ENCODE measurements at regions not wholly inside any gene's neighbourhood (a gene's known extent, or its start where the extent isn't known, plus 50 kb on each side); places are given as distances from the start of the nearest gene placed in this dataset.

DNA sequence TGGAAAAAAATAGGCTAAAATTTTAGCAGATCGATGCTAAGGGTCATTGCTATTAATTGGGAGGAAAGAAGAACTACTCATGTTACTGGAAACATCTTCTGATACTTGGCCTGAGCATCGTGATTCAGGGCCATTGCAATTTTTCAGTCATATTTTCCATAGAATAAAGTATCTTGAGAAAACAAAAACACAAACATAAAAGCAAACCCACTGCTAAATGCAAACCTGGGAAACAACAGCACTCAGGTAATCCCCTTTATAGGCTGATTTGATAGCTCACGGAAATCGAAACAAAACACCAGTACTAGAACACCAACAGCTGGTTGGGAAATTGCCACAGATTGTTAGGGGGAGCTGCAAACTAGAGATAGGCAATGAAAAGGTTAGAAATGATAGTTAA is 172.9 kb upstream of the ESRRG start:
- Mint-ChIP-seq H3K36me3 (no peaks in the 10 kb centered on the region), H3K27me3 (no peaks in the 10 kb centered on the region), H3K9me3 (ENCODE audit: low read depth) (peaks cover 3% of the 10 kb centered on the region), H3K4me1 (ENCODE audit: low read depth) (no peaks in the 10 kb centered on the region), H3K27ac (no peak overlapping the region), H3K4me3 (no peak overlapping the region)

DNA sequence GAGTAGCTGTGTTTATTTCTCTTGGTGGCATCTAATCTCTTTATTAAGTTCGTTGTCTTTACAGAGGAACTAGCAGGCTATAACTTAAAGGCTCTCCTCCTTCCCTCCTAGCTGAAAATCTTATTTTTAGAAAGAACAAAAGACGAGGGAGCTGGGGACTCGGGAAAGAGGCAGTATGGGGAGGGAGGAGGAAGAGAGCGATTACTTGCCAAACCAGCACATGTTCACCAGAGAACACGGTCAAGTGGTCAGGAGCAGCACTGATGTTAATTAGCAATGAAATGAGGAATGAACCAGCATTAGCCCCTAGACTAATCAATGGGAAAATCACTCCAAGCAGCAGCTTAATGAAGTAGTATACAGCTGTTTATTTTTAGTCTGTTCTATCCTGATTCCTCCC is 171.3 kb upstream of the ESRRG start:
- peaks cover 3% of the 10 kb centered on the region for H3K9me3 Mint-ChIP-seq (ENCODE audit: low read depth)
- H3K4me1 Mint-ChIP-seq (ENCODE audit: low read depth) = no peaks in the 10 kb centered on the region
- no peaks in the 10 kb centered on the region for H3K36me3 Mint-ChIP-seq
- H3K27me3 Mint-ChIP-seq = no peaks in the 10 kb centered on the region
- no peak overlapping the region for H3K4me3 Mint-ChIP-seq
- no peak overlapping the region for H3K27ac Mint-ChIP-seq

DNA sequence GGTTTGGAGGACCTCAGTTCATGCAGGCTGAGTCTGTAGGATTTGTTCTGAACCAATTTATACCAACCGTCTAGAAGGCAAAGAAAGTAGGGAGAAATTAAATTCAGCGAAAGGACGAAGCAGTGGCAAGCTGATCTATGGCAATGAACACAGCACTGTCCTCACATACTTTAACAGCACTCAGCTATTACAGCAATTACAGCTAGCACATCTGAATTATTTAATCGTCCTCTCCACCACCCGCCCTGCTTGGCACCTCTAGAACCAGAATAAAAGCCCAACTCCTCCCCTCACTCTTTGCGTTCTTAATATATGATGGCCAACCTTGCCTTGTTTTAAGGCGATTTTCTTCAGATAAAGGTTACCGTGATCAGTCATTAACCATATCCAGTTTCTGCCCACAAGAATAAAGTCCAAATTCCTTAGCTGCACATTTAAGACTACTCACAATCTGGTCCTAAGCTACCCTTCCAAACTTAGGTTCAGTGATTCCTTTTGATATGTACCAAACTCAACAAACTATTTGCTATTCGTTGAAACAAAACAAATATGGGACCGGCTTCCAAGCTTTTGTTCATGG is 169.4 kb upstream of the ESRRG start:
- no peaks in the 10 kb centered on the region for H3K27me3 Mint-ChIP-seq
- H3K4me1 Mint-ChIP-seq (ENCODE audit: low read depth) = no peaks in the 10 kb centered on the region
- H3K27ac Mint-ChIP-seq = no peak overlapping the region
- H3K36me3 Mint-ChIP-seq = no peaks in the 10 kb centered on the region
- H3K4me3 Mint-ChIP-seq = no peak overlapping the region
- H3K9me3 Mint-ChIP-seq (ENCODE audit: low read depth) = peaks cover 3% of the 10 kb centered on the region

GRCh38 chr1:216890871-216891270 is 167.6 kb upstream of the ESRRG start:
- H3K9me3 Mint-ChIP-seq (ENCODE audit: low read depth) = peaks cover 3% of the 10 kb centered on the region
- H3K27me3 Mint-ChIP-seq = no peaks in the 10 kb centered on the region
- H3K4me3 Mint-ChIP-seq = no peak overlapping the region
- no peak overlapping the region for H3K27ac Mint-ChIP-seq
- H3K36me3 Mint-ChIP-seq = no peaks in the 10 kb centered on the region
- no peaks in the 10 kb centered on the region for H3K4me1 Mint-ChIP-seq (ENCODE audit: low read depth)

DNA sequence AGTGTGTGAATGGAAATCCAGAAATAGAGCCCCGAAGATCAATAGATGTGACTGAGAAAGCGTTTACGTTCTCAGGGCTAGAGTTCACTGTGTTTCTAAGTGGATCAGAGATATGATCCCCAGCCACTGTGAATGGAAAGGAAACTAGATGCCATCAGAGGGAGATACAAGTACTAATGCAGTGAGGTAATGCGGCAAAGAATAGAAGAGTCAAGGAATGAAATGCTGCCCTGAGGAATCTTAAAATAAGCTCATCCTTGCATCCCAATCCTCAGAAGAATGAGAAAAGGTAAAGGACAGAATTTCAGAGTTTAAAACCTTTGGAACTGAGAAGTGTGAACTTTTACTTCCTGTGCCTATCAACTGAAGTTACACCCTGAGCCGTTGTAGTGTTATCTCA is 165.5 kb upstream of the ESRRG start:
- Mint-ChIP-seq H3K27ac (no peak overlapping the region), H3K27me3 (no peaks in the 10 kb centered on the region), H3K4me3 (no peak overlapping the region), H3K9me3 (ENCODE audit: low read depth) (peaks cover 3% of the 10 kb centered on the region), H3K36me3 (no peaks in the 10 kb centered on the region), H3K4me1 (ENCODE audit: low read depth) (no peaks in the 10 kb centered on the region)

GRCh38 chr1:216887032-216887431 is 163.8 kb upstream of the ESRRG start:
- no peaks in the 10 kb centered on the region for H3K36me3 Mint-ChIP-seq
- no peak overlapping the region for H3K27ac Mint-ChIP-seq
- no peaks in the 10 kb centered on the region for H3K4me1 Mint-ChIP-seq (ENCODE audit: low read depth)
- H3K27me3 Mint-ChIP-seq = no peaks in the 10 kb centered on the region
- no peak overlapping the region for H3K4me3 Mint-ChIP-seq
- H3K9me3 Mint-ChIP-seq (ENCODE audit: low read depth) = peaks cover 3% of the 10 kb centered on the region

- Mint-ChIP-seq H3K27ac (no peak overlapping the region), H3K27me3 (no peaks in the 10 kb centered on the region), H3K9me3 (ENCODE audit: low read depth) (no peaks in the 10 kb centered on the region), H3K4me1 (ENCODE audit: low read depth) (no peaks in the 10 kb centered on the region), H3K4me3 (no peak overlapping the region), H3K36me3 (no peaks in the 10 kb centered on the region)
These were observed 161.5 kb upstream of the ESRRG start for GRCh38 chr1:216884614-216885229.

DNA sequence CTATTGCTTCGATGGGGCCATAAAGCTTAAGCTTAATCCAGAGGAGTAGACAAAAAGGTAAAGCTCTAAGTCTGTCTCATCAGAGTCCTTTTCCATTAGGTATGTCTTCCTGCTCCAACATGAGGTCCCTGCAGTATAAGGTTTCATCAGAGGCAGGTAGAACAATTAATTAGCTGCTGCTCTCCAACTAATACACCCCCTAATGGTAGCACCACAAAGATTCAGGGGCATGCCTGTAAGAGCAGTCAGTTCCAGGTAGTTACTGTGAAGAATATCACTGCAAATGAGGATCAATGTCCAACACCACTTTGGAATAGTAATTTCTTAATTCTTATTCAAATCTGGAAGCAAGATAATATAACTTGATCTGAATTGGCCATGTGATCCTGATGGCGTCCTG is 160.3 kb upstream of the ESRRG start:
- no peaks in the 10 kb centered on the region for H3K36me3 Mint-ChIP-seq
- H3K4me1 Mint-ChIP-seq (ENCODE audit: low read depth) = no peaks in the 10 kb centered on the region
- no peaks in the 10 kb centered on the region for H3K9me3 Mint-ChIP-seq (ENCODE audit: low read depth)
- no peak overlapping the region for H3K27ac Mint-ChIP-seq
- no peaks in the 10 kb centered on the region for H3K27me3 Mint-ChIP-seq
- H3K4me3 Mint-ChIP-seq = no peak overlapping the region

GRCh38 chr1:216881695-216882094 is 158.5 kb upstream of the ESRRG start:
- Mint-ChIP-seq H3K27me3 (peaks cover 2% of the 10 kb centered on the region), H3K4me3 (no peak overlapping the region), H3K9me3 (ENCODE audit: low read depth) (no peaks in the 10 kb centered on the region), H3K36me3 (no peaks in the 10 kb centered on the region), H3K27ac (no peak overlapping the region), H3K4me1 (ENCODE audit: low read depth) (no peaks in the 10 kb centered on the region)

- no peak overlapping the region for H3K4me3 Mint-ChIP-seq
- H3K27ac Mint-ChIP-seq = no peak overlapping the region
- H3K36me3 Mint-ChIP-seq = no peaks in the 10 kb centered on the region
- no peaks in the 10 kb centered on the region for H3K27me3 Mint-ChIP-seq
- H3K4me1 Mint-ChIP-seq (ENCODE audit: low read depth) = no peaks in the 10 kb centered on the region
- no peaks in the 10 kb centered on the region for H3K9me3 Mint-ChIP-seq (ENCODE audit: low read depth)
These were observed 143.5 kb upstream of the ESRRG start for GRCh38 chr1:216866714-216867113.

GRCh38 chr1:216855810-216856209 is 132.6 kb upstream of the ESRRG start:
- no peak overlapping the region for H3K27ac Mint-ChIP-seq
- no peaks in the 10 kb centered on the region for H3K27me3 Mint-ChIP-seq
- no peaks in the 10 kb centered on the region for H3K4me1 Mint-ChIP-seq (ENCODE audit: low read depth)
- peaks cover 4% of the 10 kb centered on the region for H3K9me3 Mint-ChIP-seq (ENCODE audit: low read depth)
- no peaks in the 10 kb centered on the region for H3K36me3 Mint-ChIP-seq
- H3K4me3 Mint-ChIP-seq = no peak overlapping the region

DNA sequence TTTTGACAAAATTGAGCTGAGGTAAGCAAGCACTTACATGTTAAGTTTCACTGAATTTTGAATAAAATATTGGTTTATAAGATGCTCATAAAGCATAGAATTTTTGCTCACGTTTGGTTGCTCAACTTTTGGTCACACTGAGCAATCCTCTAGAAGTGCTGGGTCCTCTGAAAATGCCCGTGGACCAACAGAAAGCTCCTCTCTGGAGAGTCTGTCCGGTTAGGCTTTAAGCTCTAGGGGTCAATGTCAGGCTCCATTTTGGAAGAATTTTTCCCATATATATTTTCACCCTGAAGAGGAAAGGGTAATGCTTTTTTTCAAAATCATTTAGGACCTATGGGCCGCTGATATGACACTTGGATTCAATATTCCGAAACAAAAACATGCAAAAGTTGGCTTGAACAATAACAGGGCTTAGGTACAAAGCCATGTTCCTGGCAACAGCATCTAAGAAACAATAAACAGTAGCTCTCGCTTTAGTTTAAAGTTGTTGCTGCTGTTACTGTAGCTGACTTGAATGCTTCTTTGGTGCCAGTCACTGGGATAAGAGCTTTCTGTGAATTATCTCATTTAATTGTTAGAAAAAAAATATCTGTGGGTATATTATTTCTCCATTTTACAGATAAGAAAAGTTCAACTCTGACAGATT is 131.7 kb upstream of the ESRRG start:
- Mint-ChIP-seq H3K4me3 (no peak overlapping the region), H3K9me3 (ENCODE audit: low read depth) (peaks cover 4% of the 10 kb centered on the region), H3K27me3 (no peaks in the 10 kb centered on the region), H3K27ac (no peak overlapping the region), H3K36me3 (no peaks in the 10 kb centered on the region), H3K4me1 (ENCODE audit: low read depth) (no peaks in the 10 kb centered on the region)

DNA sequence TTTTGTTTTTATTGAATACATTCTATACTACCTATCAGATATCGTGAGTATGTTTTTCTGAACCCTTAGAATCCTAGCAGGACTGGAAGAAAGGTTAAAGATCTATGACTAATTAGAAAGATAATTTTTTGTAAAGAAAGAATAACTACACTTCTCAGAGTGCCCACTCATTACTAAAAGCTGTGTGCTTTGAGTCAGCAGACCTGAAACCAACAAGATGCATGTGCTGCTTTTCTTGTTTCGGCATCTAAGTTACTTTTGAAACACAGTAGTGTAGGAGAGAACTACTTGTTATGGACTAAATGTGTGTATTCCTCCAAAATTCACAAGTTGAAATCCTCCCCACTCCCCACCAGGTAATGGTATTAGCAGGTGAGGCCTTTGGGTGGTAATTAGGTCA is 127.8 kb upstream of the ESRRG start:
- Mint-ChIP-seq H3K4me1 (ENCODE audit: low read depth) (no peaks in the 10 kb centered on the region), H3K9me3 (ENCODE audit: low read depth) (peaks cover 4% of the 10 kb centered on the region), H3K4me3 (no peak overlapping the region), H3K27me3 (no peaks in the 10 kb centered on the region), H3K36me3 (no peaks in the 10 kb centered on the region), H3K27ac (no peak overlapping the region)

DNA sequence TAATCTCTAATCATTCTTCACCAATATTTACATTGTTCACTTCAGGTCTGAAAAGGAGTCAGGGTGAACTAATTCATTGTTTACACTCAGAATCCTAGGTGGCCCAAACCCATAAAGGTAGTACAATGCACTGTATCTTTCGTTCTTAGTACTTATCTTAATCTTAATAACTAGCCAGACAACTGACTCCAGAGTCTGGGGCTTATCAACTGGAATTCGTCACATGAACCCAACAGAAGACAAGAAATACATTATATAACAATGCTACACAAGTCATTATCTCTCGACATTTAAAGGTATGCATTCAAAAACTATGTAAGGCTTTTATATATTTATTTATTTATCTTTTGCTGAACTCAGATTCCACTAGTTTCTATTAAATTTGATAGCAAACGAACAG is 125.9 kb upstream of the ESRRG start:
- Mint-ChIP-seq H3K36me3 (no peaks in the 10 kb centered on the region), H3K4me1 (ENCODE audit: low read depth) (no peaks in the 10 kb centered on the region), H3K27me3 (no peaks in the 10 kb centered on the region), H3K9me3 (ENCODE audit: low read depth) (peaks cover 8% of the 10 kb centered on the region), H3K27ac (no peak overlapping the region), H3K4me3 (no peak overlapping the region)

DNA sequence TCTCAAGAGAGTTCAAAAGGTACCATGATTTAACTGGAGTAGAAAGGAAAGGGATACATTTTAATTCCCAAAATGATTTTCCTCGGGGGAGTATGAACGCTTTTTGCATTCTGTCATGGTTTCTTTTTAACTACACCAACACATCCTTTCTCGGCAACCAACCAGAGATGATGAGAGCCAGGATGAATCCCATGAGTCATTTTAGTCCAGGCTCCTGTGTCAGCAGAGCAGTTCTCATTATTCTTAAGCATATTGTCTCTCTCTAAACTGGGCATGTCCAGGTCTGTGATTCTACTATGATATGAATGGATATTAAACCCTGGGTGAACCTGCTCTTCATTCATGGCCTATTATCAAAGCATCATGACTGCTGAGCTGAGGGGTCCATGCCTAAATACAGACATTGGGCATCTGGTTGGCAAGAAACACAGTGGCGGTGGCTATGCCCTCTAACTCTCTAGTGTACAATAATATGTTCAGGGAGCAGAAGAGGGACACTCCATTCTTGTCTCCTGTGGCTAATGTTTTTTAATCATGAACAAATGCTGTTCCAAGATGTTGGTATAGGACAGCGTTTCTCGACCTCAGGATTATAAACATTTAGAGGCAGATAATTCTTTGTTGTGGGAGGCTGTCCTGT is 124.3 kb upstream of the ESRRG start:
- Mint-ChIP-seq H3K9me3 (ENCODE audit: low read depth) (peaks cover 5% of the 10 kb centered on the region), H3K36me3 (no peaks in the 10 kb centered on the region), H3K4me3 (no peak overlapping the region), H3K27ac (no peak overlapping the region), H3K4me1 (ENCODE audit: low read depth) (no peaks in the 10 kb centered on the region), H3K27me3 (no peaks in the 10 kb centered on the region)

All from activated naive CD8-positive, alpha-beta T cell (primary cell).